IMR-90 (cell line): ENCODE measurements at regions not wholly inside any gene's neighbourhood (a gene's known extent, or its start where the extent isn't known, plus 50 kb on each side); places are given as distances from the start of the nearest gene placed in this dataset.

Experiments used
- BHLHE40 ChIP-seq: fragments of 150-350 bp; IDR thresholded peaks from 2 replicates; pipeline ENCODE4 v1.6.1; 2016; ENCODE audit warnings: mild to moderate bottlenecking, low read depth, low read length
- CEBPB ChIP-seq: IDR thresholded peaks from 2 replicates; pipeline ENCODE4 v1.6.1; 2012; ENCODE audit warnings: low read depth, low read length, improper control_type of control experiment
- CTCF ChIP-seq: conservative IDR thresholded peaks from 2 replicates; pipeline ENCODE4 v1.5.1; 2012; ENCODE audit warnings: mild to moderate bottlenecking, low read depth, low read length, improper control_type of control experiment
- ELK1 ChIP-seq: fragments of 150-350 bp; IDR thresholded peaks from 2 replicates; pipeline ENCODE4 v1.6.1; 2016; ENCODE audit warnings: low read depth, mild to moderate bottlenecking, low read length, moderate library complexity, borderline replicate concordance
- MAFK ChIP-seq: IDR thresholded peaks from 2 replicates; pipeline ENCODE4 v1.6.1; 2012; ENCODE audit warnings: low read depth, low read length, improper control_type of control experiment
- MXI1 ChIP-seq: IDR thresholded peaks from 2 replicates; pipeline ENCODE4 v1.6.1; 2012; ENCODE audit warnings: low read depth, mild to moderate bottlenecking, low read length, moderate library complexity, borderline replicate concordance
- NFE2L2 ChIP-seq: fragments of 150-350 bp; IDR thresholded peaks from 2 replicates; pipeline ENCODE4 v1.6.1; 2016; ENCODE audit warnings: low read depth, mild to moderate bottlenecking, low read length
- POLR2A ChIP-seq: IDR thresholded peaks from 2 replicates; pipeline ENCODE4 v1.6.1; 2012; ENCODE audit warnings: mild to moderate bottlenecking, low read depth, low read length
- RAD21 ChIP-seq: IDR thresholded peaks from 2 replicates; pipeline ENCODE4 v1.6.1; 2012; ENCODE audit warnings: low read length, improper control_type of control experiment
- RCOR1 ChIP-seq: IDR thresholded peaks from 2 replicates; pipeline ENCODE4 v1.6.1; 2012; ENCODE audit warnings: mild to moderate bottlenecking, low read length, improper control_type of control experiment; ENCODE audit not compliant: insufficient replicate concordance
- RFX5 ChIP-seq: IDR thresholded peaks from 2 replicates; pipeline ENCODE4 v1.8.0; 2012; ENCODE audit warnings: low read depth, mild to moderate bottlenecking, low read length, moderate library complexity
- SMC3 ChIP-seq: fragments of 150-350 bp; IDR thresholded peaks from 2 replicates; pipeline ENCODE4 v1.6.1; 2016; ENCODE audit warnings: low read depth, mild to moderate bottlenecking, antibody characterized with exemption, low read length, moderate library complexity
- USF2 ChIP-seq: fragments of 150-350 bp; IDR thresholded peaks from 2 replicates; pipeline ENCODE4 v1.6.1; 2017; ENCODE audit warnings: mild to moderate bottlenecking, antibody characterized with exemption, low read length, low read depth

- TF ChIP-seq CTCF (no peak), RAD21 (no peak), POLR2A (no peak), SMC3 (no peak), BHLHE40 (no peak), MXI1 (no peak), CEBPB (no peak), RCOR1 (no peak), ELK1 (no peak), RFX5 (no peak), USF2 (no peak), MAFK (no peak), NFE2L2 (no peak)
These were observed 99.1 kb downstream of the OXSM start for GRCh38 chr3:25888892-25889524.
